HG03135 (cell line): ENCODE measurements at regions not wholly inside any gene's neighbourhood (a gene's known extent, or its start where the extent isn't known, plus 50 kb on each side); places are given as distances from the start of the nearest gene placed in this dataset.
"Not testable (repeated sequence)": the region's sequence is repeated elsewhere in the genome, so short reads cannot be mapped to it uniquely, and the experiment has no call there.

Experiments used
- ATAC-seq: cut with Tn5 transposase; IDR thresholded peaks from one replicate; pipeline ENCODE4 v1.9.1; 2021; ENCODE audit warnings: mild to moderate bottlenecking, moderate library complexity; ENCODE audit not compliant: unreplicated experiment

DNA sequence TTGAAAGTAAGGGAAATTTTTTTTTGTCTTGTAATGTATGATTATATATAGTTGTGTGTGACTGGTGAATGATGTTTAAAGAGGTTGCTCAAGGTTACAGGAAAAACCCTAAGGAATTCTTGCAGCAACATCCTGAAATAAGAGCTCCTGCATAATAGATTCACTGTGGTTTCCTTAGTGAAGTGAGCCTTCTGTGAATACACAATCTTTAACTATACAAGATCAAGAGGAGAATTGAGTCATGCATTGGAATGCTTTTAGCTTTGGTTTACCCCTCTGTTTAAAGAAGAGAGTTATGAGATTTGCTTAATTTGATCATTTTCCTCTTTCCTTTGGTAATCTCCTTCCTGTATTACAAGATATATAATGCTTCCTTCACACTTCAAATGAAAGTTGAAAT, 141.6 kb upstream of the EYA4 start:
- no peak for ATAC-seq

DNA sequence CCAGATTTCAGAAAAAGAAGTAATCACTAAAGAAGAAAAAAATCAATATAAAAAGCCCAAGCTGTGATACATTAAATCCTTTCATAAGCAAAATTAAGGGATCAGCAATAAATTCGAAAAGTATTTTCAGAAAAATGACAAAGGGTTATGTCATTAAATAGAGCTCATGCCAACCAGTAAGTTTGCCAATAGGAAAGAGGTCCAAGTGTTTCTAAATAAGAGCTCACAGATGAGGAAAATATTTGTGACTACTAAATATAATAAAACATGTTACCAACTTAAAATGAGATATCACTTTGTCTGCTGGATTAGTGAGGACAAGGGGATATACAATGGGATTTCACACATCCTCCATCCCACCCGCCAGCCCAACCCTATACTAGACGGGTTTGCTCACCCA, 140.3 kb upstream of the EYA4 start:
- ATAC-seq, result no peak

DNA sequence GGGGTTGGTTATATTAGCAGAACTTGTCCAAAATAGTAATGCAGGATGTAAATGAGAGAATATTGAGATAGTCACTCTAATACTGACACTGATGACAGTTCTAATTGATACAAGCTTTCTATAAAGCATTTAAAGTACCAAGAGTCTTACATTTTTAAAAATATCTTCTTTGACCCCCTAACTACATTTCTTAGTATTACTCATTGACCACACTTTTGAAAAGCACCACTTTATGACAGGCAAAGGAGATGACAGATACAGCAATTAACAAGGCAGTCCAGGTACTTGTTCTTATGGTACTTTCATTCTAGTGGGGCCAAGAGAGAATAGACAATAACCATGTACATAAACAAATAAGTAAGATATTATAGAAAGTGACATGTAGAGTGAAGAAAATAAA, 139.4 kb upstream of the EYA4 start:
- ATAC-seq, result no peak

DNA sequence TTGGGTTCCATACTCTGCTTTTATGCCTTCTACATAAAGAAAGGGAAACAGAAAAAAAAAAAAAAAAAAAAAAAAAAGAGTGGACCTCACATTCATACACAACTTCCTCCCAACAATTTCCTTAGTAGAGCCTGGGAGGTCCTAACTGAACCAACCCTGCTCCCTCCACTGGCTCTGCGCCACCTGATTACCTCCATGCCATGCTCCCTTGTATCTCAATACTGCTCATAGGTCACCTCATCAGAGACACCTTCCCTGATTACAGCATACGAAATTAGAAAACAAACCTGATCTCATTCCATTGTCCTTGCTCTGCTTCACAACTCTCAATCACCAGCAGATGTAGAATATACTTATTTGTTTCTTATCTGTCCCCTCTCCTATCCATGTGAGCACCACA, 134.2 kb upstream of the EYA4 start:
- no peak for ATAC-seq

DNA sequence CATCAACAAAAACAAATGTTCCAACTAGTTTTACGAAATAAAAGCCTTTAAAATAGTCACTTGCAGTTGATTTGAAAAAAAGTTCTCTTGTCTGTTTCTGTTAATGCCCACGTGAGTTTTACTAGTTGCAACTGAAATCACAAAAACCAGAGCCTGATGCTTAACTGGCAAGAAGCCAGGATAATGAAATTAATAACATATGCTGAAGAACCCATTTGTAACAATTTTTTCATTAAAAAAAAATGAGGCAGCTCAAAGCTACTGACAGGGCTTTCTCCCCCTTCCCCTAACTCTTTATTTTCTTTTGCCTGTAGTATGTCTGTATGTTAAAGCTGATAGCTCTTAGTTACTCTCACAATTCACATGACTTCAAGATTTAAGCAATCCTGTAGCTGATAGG, 132.7 kb upstream of the EYA4 start:
- ATAC-seq, result no peak

DNA sequence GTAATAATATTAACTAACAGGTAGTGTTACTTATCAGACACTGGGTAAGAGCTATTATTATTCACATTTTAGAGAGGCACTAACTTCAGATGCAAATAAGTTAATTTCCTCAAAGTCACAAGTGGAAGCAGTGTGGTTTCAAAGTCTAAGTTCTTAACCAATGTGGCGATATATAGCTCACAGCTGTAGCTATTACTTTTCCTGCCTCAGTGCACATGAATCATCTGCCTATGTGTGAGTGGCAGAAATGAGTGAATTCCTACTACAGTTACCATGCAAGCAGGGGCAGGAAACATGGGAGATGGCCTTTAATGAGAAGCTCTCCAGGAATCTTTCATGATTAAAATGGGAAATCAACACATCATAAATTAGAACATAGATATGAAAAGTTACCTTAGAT, 126.2 kb upstream of the EYA4 start:
- no peak for ATAC-seq

DNA sequence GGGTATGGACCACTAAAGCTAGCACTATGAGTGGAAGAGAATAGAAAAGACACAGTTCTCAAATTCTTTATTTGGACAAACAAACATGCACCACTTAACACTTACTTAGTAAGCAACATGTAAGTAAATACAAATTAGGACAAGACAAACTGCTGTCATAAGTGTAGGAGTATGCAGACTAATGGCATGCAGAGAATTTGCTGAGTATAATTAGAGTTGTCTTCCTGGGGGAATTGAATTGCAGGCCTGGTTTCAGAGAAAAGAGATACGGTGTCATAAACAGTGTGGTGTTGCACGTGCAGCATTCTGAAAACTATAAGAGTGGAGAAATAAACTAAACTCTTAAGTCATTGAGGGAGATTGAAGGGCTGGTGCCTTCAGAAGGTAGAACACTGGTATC, 125.2 kb upstream of the EYA4 start:
- ATAC-seq, result no peak

DNA sequence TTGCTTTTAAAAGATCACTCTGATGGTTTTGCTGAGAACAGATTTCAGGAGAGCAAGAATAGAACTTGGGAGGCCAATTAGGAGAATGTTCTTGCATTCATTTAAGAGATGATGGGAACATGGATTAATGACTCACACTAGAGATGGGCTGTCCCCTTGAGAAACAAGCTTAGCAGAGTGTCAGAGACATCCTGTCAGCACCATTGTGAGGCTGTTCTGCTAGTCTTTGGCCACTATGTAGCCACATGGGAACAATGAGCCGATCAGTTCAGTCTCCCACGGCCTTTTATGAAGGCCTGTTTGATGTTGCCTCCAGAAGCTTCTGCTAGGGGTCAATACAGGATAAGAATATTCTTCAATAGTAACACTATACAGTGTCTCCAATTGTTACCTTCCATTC, 113.0 kb upstream of the EYA4 start:
- no peak for ATAC-seq

DNA sequence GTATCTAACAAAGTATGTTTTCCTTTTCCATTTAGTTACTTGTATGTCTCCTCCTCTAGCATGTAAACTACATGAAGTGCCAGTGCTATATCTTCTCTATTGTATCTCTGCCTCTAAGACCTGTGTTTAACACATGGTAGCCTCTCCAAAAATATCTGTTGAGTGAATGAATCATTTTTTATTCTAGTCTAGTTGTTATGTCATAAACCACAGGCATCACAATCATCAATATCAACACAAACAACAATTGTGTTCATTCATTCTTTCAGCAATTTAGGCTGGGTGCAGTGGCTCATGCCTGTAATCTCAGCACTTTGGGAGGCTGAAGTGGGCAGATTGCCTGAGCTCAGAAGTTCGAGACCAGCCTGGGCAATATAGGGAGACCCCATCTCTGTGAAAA, 111.6 kb upstream of the EYA4 start:
- ATAC-seq, result no peak

DNA sequence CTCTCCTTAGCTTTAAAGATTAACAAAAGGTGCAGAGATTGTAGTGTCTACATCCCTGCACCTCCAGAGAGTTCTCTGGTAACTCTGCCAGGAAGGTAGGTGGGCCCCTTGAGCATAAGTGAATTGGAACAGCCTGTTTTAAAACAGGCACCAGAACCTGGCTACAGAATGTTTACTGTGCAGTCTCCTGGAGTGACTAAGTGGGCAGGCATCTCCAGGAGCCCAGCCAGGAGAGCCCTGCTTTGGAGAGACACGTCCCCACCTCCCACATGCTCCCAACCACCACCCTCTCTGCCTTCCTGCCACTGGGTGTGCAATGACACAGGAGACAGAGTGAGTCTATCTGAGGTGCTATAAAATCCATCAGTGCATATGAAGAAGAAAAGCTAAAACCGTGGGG, 110.3 kb upstream of the EYA4 start:
- no peak for ATAC-seq

DNA sequence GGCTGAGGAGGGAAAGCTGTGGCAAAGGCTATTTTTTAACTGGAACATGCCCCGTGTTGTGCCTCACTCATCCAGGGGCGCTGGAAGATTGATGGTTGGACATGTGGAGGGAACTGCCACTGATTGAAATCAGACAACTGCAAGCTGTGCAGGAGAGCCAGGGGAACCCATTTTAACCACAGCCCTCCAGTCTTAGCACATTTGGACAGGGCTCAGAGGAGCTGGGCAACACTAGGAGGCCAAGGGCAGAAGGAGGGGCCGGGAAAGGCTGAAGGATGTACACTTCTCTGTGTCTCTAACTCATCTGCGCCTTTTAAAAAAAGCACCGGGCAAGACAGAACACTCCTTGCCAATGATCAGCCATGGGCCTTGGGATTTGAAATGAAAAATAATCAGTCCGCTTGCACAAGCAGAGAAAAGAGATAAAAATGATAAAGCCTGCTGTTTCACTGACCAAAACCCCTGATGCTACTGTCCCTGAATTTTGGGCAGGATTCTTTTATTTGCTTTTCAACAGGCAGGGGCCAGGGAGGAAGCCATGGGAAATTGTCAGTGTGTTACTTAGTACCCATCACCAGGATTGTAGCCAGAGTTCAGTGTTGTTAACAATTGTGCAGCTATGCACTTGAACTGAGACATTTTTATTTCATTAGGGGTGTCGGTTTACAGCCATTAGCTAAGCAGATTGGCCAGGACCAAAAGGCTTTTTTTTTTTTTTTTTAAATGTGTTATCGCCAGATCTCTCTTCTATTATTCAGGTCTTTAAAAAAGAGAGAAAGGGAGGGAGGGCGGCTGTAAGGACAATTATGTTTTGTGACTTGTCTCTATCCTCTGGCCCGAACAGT, 109.3 kb upstream of the EYA4 start:
- ATAC-seq, result no peak

GRCh38 chr6:133132466-133132971, 108.6 kb upstream of the EYA4 start:
- ATAC-seq, result no peak

DNA sequence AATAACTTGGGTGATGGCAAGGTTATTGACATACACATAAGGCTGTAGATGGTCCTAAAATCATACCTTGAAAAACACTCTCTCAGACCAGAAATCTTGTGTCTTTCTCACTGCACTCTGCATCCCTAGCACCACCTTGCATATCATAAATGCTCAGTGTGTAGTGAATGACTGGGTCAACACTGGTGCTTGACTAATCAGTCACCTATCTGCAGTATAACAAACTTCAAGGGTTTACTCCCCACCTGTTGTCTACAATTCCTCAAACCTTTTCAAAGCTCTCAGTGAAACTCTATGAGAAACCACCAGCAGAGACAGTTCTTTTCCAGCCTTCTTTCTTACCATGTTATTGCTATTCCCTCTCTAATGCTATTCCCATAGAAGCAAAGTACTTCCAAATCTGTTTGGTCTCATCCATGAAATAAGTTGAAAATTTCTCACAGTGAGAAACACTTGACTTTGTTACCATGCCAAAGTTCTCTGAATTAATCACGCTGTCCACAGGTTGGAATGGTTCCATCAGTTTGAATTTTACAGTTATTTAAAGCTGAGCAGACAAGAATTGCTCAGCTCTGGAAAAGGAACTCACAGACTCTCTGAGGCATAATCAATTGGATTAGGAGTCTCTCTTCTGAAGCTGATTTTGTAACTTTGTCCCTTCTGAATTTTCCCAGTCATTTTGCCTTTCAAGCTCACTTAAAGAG, 104.8 kb upstream of the EYA4 start:
- ATAC-seq, result no peak

- not testable (repeated sequence) for ATAC-seq
Measured at GRCh38 chr6:133147470-133148184, 93.5 kb upstream of the EYA4 start.

DNA sequence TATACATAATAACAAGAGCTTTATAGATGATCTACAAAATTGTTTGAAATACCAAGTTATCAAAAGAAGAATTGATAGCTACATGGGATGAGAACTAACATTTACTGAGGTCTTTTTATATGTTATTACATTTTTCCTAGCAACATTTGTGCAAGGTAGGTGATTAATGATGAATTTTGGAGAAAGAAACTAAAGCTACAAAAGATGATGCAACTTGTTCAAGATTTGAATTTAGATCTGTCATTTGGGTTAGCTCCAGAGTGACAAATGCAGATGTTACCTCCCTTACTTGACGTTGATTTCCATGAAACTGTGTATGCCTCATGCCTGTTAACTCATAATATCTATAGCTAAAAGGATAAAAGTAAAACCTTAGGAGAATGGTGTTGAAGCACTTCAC, 84.5 kb upstream of the EYA4 start:
- ATAC-seq, result no peak

GRCh38 chr6:133157995-133158394, 83.2 kb upstream of the EYA4 start:
- no peak for ATAC-seq

- no peak for ATAC-seq
Measured at GRCh38 chr6:133159255-133159795, 81.8 kb upstream of the EYA4 start.

GRCh38 chr6:133160536-133160935, 80.6 kb upstream of the EYA4 start:
- ATAC-seq, result no peak

GRCh38 chr6:133165235-133165634, 75.9 kb upstream of the EYA4 start:
- no peak for ATAC-seq

- ATAC-seq, result no peak
Measured at GRCh38 chr6:133166766-133167165, 74.4 kb upstream of the EYA4 start.

DNA sequence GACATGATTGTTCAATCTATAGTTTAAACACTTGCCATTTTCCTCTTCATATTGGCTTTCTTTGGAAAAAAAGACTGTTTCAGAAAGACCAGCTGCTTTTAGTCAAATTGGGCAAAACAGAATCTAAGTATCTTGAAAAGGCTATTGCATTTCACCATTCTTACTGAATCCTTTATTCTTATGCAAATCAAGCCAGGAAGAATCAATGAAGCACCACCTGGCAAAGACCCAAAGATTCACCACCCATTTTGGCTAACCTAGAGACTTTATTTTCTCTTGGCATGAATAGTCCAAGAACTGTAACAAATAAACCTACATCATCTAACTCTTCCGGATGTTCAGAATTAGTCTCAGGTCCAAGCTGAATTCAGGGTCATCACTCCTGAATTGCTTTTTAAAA, 71.3 kb upstream of the EYA4 start:
- ATAC-seq, result no peak
